ENCODE measurements at regions not wholly inside any gene's neighbourhood (a gene's known extent, or its start where the extent isn't known, plus 50 kb on each side); places are given as distances from the start of the nearest gene placed in this dataset.

DNA sequence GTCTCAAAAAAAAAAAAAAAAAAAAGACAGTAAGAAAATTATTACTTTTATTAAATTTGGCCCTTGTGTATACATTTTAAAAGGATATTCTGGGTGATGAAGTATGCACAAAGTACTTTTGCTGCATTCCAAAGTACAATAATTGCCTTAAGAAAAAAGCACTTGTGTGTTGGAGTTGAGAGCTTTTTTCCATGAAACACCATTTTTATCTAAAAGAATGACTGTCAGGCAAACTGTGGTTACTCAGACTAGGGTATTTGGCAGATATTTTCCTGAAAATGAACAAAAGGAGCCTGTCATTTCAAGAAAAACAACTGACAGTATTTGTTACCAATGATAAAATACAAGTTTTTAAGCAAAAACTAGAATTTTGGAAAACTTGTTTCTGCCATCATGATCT, 84.3 kb upstream of the PTPN3 start:
- dilution Hi-C loops (cut with MboI; ENCODE audit: extremely low pct_ligation_motif_present, low sequenced_read_pairs), result no loop called here
- FAIRE-seq, result no peak
- H3K4me3 ChIP-seq (ENCODE audit: control insufficient read depth in 2 of 3, extremely low read depth in 1 of 3, insufficient read depth in 2 of 3, low read depth in 1 of 3, low read length in 3 of 3), result no peak overlapping the region

DNA sequence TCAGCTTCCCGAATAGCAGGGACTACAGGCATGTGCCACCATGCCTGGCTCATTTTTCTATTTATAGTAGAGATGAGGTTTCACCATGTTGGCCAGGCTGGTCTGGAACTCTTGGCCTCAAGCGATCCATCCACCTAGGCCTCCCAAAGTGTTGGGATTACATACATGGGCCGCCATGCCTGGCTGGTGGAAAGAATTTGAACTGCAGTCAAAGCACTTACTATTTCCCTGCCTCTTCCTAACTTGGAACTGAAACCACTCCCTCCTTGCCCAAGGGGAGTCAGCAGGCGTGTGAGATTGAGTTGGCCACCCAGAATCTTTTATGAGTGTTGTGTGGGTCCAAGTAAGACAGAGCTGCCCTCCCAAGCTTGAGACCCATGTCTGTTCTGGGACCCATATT, 86.1 kb upstream of the PTPN3 start:
- H3K79me2 ChIP-seq (ENCODE audit: control insufficient read depth, insufficient read depth, low read length), result no peaks in the 10 kb centered on the region
- no peak overlapping the region for H3K9ac ChIP-seq (ENCODE audit: control insufficient read depth, extremely low read depth, insufficient read depth, low read length)
- no peak overlapping the region for H3K4me2 ChIP-seq (ENCODE audit: control insufficient read depth, extremely low read depth, insufficient read depth, low read depth, low read length)
- DNase-seq (ENCODE audit: low read depth, low spot score) (no peak), FAIRE-seq (no peak)
- H3K9me1 ChIP-seq (ENCODE audit: control insufficient read depth, extremely low read depth, insufficient read depth, low read length), result no peaks in the 10 kb centered on the region
- dilution Hi-C loops (cut with MboI; ENCODE audit: extremely low pct_ligation_motif_present, low sequenced_read_pairs), result no loop called here
- H3K9me3 ChIP-seq (ENCODE audit: control insufficient read depth, low read depth, low read length), result no peaks in the 10 kb centered on the region
- no peaks in the 10 kb centered on the region for H4K20me1 ChIP-seq (ENCODE audit: control insufficient read depth, extremely low read depth, insufficient read depth, low read length)
- H3K4me1 ChIP-seq (ENCODE audit: control insufficient read depth, extremely low read depth, insufficient read depth, low read length), result no peaks in the 10 kb centered on the region
- H3K36me3 ChIP-seq (ENCODE audit: control insufficient read depth in 2 of 2, extremely low read depth in 1 of 2, insufficient read depth in 2 of 2, low read length in 2 of 2), result no peaks in the 10 kb centered on the region
- H3K27ac ChIP-seq (ENCODE audit: control insufficient read depth, insufficient read depth, low read length), result no peak overlapping the region
- no peak overlapping the region for H3K4me3 ChIP-seq (ENCODE audit: control insufficient read depth in 2 of 3, extremely low read depth in 1 of 3, insufficient read depth in 2 of 3, low read depth in 1 of 3, low read length in 3 of 3)
- no peak overlapping the region for H2AFZ ChIP-seq (ENCODE audit: control insufficient read depth, low read length)
- H3K27me3 ChIP-seq (ENCODE audit: control insufficient read depth, extremely low read depth, insufficient read depth, low read length), result peaks cover 5% of the 10 kb centered on the region
- TF ChIP-seq, protein P1, sequence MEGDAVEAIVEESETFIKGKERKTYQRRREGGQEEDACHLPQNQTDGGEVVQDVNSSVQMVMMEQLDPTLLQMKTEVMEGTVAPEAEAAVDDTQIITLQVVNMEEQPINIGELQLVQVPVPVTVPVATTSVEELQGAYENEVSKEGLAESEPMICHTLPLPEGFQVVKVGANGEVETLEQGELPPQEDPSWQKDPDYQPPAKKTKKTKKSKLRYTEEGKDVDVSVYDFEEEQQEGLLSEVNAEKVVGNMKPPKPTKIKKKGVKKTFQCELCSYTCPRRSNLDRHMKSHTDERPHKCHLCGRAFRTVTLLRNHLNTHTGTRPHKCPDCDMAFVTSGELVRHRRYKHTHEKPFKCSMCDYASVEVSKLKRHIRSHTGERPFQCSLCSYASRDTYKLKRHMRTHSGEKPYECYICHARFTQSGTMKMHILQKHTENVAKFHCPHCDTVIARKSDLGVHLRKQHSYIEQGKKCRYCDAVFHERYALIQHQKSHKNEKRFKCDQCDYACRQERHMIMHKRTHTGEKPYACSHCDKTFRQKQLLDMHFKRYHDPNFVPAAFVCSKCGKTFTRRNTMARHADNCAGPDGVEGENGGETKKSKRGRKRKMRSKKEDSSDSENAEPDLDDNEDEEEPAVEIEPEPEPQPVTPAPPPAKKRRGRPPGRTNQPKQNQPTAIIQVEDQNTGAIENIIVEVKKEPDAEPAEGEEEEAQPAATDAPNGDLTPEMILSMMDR (optimal IDR thresholded peaks at IDR 0.05 in 1 of 3, IDR thresholded peaks at IDR 0.05 in 1 of 3, conservative IDR thresholded peaks at IDR 0.05 in 1 of 3; ENCODE audit: extremely low read depth in 1 of 3, insufficient read depth in 2 of 3, low read length in 3 of 3), result peak in 2 of 3 experiments; percentile 12 to 13
- TF ChIP-seq EZH2 (IDR thresholded peaks at IDR 0.05; ENCODE audit: low read length), result no peak

More for the DNA sequence above, 84.3 kb upstream of the PTPN3 start:
- no peaks in the 10 kb centered on the region for H3K36me3 ChIP-seq (ENCODE audit: control insufficient read depth in 2 of 2, extremely low read depth in 1 of 2, insufficient read depth in 2 of 2, low read length in 2 of 2)
- no peak for DNase-seq (ENCODE audit: low read depth, low spot score)
- no peak overlapping the region for H2AFZ ChIP-seq (ENCODE audit: control insufficient read depth, low read length)
- no peaks in the 10 kb centered on the region for H4K20me1 ChIP-seq (ENCODE audit: control insufficient read depth, extremely low read depth, insufficient read depth, low read length)
- no peaks in the 10 kb centered on the region for H3K9me1 ChIP-seq (ENCODE audit: control insufficient read depth, extremely low read depth, insufficient read depth, low read length)
- no peaks in the 10 kb centered on the region for H3K9me3 ChIP-seq (ENCODE audit: control insufficient read depth, low read depth, low read length)
- no peak overlapping the region for H3K9ac ChIP-seq (ENCODE audit: control insufficient read depth, extremely low read depth, insufficient read depth, low read length)
- no peaks in the 10 kb centered on the region for H3K79me2 ChIP-seq (ENCODE audit: control insufficient read depth, insufficient read depth, low read length)
- no peak overlapping the region for H3K4me2 ChIP-seq (ENCODE audit: control insufficient read depth, extremely low read depth, insufficient read depth, low read depth, low read length)
- H3K27me3 ChIP-seq (ENCODE audit: control insufficient read depth, extremely low read depth, insufficient read depth, low read length), result peaks cover 5% of the 10 kb centered on the region
- no peak for TF ChIP-seq EZH2 (IDR thresholded peaks at IDR 0.05; ENCODE audit: low read length)
- TF ChIP-seq, protein P1 (optimal IDR thresholded peaks at IDR 0.05 in 1 of 3, IDR thresholded peaks at IDR 0.05 in 1 of 3, conservative IDR thresholded peaks at IDR 0.05 in 1 of 3; ENCODE audit: extremely low read depth in 1 of 3, insufficient read depth in 2 of 3, low read length in 3 of 3), result no peak
- H3K4me1 ChIP-seq (ENCODE audit: control insufficient read depth, extremely low read depth, insufficient read depth, low read length), result no peaks in the 10 kb centered on the region
- H3K27ac ChIP-seq (ENCODE audit: control insufficient read depth, insufficient read depth, low read length), result no peak overlapping the region
